GM19467 (cell line): ENCODE measurements at regions not wholly inside any gene's neighbourhood (a gene's known extent, or its start where the extent isn't known, plus 50 kb on each side); places are given as distances from the start of the nearest gene placed in this dataset.
"Not testable (repeated sequence)": the region's sequence is repeated elsewhere in the genome, so short reads cannot be mapped to it uniquely, and the experiment has no call there.

Experiments
- ATAC-seq: cut with Tn5 transposase; IDR thresholded peaks from one replicate; pipeline ENCODE4 v1.9.1; 2021; ENCODE audit warnings: mild to moderate bottlenecking, moderate library complexity; ENCODE audit not compliant: unreplicated experiment

GRCh38 chr3:89923921-89924610, 816.6 kb downstream of the EPHA3 start:
- ATAC-seq: no peak

DNA sequence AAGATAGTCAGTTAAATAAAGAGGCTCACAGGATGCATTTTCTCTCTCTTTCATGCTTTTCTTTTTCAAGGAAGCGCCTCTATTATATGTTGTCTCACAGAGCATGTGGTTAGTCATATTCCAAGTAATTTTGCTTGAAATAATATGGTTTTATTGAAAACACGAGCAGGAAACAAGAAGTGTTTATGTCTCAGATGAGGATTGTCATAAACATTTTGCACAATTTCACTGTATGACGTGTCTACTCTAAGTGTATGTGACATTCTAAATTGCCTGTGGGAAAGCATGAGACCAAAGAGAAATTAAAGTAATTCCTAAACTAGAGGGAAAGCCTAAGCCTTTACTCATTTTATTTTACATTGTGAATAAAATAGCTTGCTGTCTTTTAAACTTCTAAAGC, 818.6 kb downstream of the EPHA3 start:
- no peak for ATAC-seq

GRCh38 chr3:89932882-89933281, 825.5 kb downstream of the EPHA3 start:
- no peak for ATAC-seq

GRCh38 chr3:89944461-89944860, 837.0 kb downstream of the EPHA3 start:
- not testable (repeated sequence) for ATAC-seq

- no peak for ATAC-seq
Measured at GRCh38 chr3:89946884-89947283, 839.5 kb downstream of the EPHA3 start.

DNA sequence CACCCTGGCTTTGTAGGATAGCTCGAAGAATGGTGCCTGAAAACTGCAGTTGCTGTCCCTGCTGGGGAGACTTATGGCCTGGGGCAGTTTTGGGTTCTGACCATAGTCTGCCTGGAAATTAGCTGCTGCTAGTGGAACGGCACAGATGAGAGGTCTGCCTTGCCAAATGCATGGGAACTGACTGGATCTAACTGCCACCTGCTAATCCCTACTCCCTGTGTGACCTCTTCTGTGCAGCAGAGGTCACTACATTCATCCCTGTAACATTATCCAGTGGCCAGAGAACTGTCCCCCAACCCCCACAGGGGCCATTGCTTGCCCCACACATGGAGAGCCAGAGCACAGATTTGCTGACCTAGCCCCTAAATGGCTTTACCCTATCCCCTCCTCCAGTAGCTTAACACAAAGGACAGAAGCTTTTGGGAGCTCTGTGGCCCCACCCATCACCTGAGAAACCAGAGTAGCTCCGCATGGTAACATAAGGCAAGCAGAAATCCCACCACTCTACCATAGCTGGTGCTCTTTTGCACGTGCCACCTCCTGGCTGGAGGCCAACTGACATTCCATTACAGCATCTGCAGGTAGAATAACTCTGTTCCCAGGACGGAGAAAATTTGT, 840.0 kb downstream of the EPHA3 start:
- ATAC-seq: no peak

DNA sequence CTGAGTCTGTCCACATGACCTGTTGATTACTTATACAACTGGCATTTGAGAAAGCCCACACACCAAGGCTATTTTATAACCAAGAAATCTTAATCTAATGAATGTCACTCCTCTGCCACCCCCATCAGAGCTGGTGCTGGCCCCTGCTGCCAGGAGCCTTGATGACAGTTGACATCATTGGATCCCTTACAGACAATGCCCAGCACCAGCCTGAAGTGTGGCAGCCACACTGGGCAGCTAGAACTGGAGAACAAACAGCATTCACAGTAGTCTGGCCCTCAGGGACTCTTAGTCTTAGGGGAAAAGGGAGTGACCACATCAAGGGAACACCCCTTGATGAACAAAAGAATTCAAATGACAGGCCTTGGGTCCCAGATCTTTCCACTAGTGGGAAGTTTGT, 840.6 kb downstream of the EPHA3 start:
- no peak for ATAC-seq

DNA sequence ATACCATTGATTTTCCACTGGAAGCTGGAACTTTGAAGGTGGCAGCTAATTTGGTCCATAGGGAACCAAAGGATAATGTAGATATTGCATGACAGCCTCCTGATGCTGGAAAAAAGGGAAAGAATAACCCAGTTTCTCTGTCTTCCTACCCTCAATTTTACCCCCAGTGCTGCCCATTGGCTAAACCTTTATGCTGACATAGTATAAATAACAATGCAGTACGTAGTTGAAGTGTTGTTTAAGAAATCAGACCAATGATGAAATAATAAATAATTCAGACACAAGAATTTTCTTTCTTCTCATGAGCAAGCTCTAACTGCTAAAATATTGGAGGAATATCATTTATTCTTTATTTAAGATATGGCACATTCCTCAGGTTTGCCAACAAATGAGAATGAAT, 843.4 kb downstream of the EPHA3 start:
- ATAC-seq: no peak

- no peak for ATAC-seq
Measured at GRCh38 chr3:89954137-89954536, 846.7 kb downstream of the EPHA3 start.

DNA sequence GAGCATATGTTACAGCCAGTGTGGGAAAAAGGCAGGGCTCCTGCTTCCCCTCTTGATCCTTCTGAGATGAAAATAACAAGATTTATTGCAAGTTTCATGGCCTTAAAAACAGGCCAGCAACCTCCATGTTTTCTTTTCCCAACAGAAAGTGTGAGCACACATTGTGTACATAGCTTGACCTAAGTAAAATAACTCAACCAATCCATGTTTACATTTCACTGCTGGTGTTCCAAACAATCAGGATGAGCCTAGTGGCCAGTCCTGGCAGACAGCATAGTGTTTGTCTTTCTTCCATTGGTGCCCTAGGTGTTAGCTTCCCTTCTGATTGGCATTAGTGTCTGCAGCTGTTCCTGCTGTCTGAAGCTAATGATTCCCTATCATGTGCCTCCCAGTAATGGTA, 847.7 kb downstream of the EPHA3 start:
- ATAC-seq: no peak

GRCh38 chr3:89957451-89957850, 850.0 kb downstream of the EPHA3 start:
- ATAC-seq: no peak

GRCh38 chr3:89958163-89958562, 850.7 kb downstream of the EPHA3 start:
- not testable (repeated sequence) for ATAC-seq

DNA sequence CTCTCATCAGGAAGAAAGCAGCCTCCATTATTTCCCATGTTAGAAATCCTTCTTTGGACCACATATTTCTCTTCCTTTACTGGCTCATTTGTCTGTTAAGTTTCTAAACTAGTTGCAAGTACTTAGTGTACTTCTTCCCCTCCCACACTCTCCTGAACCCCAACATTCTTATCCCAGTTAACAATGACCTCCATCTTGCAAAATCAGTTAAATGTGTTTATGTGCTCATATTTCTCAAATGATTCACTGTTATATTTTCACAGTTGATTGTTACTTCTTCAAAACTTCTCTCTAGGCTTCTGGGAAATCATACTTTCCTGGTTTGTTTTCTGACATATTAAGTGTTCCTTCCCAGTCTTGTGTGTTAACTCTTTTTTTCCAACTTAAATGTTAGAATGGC, 856.9 kb downstream of the EPHA3 start:
- no peak for ATAC-seq

- no peak for ATAC-seq
Measured at GRCh38 chr3:89966877-89967665, 859.6 kb downstream of the EPHA3 start.

GRCh38 chr3:89971329-89971728, 863.9 kb downstream of the EPHA3 start:
- ATAC-seq: no peak

DNA sequence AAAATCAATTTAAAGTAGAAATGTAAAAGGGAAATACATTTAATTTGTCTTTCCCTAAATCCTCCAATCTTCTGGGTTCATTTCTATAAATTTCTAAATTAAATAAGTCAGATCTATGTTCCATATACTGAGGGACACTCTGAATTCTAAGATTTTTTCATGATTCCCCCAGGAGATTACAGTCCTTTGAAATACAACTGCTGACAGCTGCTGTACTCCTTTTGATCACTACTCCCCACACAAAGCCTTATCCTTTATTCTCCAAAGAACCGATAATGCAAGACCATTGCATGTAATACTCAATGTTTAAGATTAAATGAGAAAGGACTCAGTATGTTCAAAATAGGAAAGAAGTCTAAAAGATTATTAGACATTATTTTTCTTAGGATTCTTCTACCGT, 865.7 kb downstream of the EPHA3 start:
- no peak for ATAC-seq

- no peak for ATAC-seq
Measured at GRCh38 chr3:89974903-89975519, 867.6 kb downstream of the EPHA3 start.

DNA sequence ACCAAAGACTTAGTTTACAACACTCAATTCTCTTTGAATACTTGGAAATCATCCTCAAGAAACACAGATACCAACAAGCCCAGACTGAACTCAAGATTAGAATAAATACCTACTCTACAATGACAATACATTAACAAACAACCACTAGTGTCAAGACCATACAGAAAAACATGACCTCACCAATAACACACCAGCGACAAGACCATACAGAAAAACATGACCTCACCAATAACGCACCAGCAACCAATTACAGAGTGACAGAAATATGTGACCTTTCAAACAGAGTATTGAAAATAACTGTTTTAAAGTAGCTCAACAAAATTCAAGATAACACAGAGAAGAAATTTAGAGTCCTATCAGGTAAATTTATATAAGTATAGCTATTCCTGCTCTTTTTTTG, 876.0 kb downstream of the EPHA3 start:
- no peak for ATAC-seq

GRCh38 chr3:90005281-90005847, 897.9 kb downstream of the EPHA3 start:
- ATAC-seq: no peak

DNA sequence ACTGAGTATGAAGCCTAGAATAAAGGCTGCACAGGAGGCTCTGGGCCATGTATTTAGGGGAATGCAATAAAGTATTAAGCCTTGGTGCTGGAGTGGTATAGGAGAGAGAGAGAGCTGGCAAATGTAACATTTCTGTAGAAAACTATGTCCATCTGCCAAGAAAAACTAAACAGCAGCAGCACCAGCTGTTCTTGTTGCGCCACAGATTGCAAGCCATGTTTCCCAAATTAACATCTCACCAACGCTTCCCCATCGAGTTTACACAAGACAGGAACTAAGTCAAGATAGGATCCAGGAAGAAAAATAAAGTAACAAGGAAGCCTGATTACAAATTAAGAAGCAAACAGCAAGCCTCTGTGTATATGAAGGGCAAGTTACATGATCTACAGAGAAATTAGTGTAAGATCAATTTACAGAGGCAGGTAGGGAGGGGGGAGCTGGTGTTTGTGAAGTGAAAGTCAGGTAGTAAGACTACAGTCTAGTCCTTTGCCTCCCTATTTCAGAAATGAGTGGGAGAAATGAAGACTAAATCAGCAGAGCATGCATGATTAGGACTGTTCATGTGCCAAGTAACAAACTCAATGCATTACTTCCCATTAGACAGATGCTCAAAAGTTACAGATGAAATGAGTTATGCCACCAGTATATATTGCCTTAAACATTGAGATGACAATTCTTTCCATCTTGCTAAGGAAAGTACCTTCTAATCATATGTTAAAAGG, 900.5 kb downstream of the EPHA3 start:
- no peak for ATAC-seq

- ATAC-seq: no peak
Measured at GRCh38 chr3:90010341-90010740, 902.9 kb downstream of the EPHA3 start.
